SK-N-SH (cell line): ENCODE measurements at regions not wholly inside any gene's neighbourhood (a gene's known extent, or its start where the extent isn't known, plus 50 kb on each side); places are given as distances from the start of the nearest gene placed in this dataset.

Experiments used
- CTCF ChIA-PET: fragments of 300-600, 350-600 bp; formaldehyde crosslinking; extraction: SDS; loops from one replicate; lab custom pipeline; 2021; lab: Yijun Ruan, JAX
- POLR2A ChIA-PET: fragments of 350-600 bp; sonication (Branson Sonifier 250); formaldehyde crosslinking; extraction: SDS; loops from one replicate; lab custom pipeline; 2020; ENCODE audit warnings: antibody characterized with exemption, inconsistent platforms; lab: Yijun Ruan, JAX
- DNase-seq: peaks from one replicate; pipeline ENCODE4 v3.0.0; 2012
- H2AFZ ChIP-seq: fragments of 200-600 bp; sonication (generic); 2 replicates; pipeline ENCODE4 v1.8.1; 2016; ENCODE audit warnings: antibody characterized with exemption, mild to moderate bottlenecking, low read depth
- H3F3A ChIP-seq: fragments of 200-600 bp; sonication (generic); replicated peaks from 2 replicates; pipeline ENCODE3; 2016; ENCODE audit warnings: antibody characterized with exemption, mild to moderate bottlenecking; ENCODE audit not compliant: insufficient read depth
- H3K27ac ChIP-seq, 2 experiments: fragments of 200-500 bp in 1 of 2; fragments of 200-600 bp in 1 of 2; sonication (Bioruptor generic) in 1 of 2; sonication (generic), shearing (Covaris generic) in 1 of 2; 2 replicates each; pipeline versions ENCODE4 v1.5.1 to v1.6.1; 2014 to 2016; ENCODE audit warnings: low read depth in 2 of 2, inconsistent platforms in 1 of 2, low read length in 1 of 2, mild to moderate bottlenecking in 1 of 2, mixed read lengths in 1 of 2
- H3K27me3 ChIP-seq: fragments of 200-600 bp; sonication (generic), shearing (Covaris generic); 2 replicates; pipeline ENCODE4 v1.6.1; 2016; ENCODE audit warnings: mixed run types; ENCODE audit not compliant: insufficient read depth
- H3K36me3 ChIP-seq, 2 experiments: fragments of 200-500 bp in 1 of 2; fragments of 200-600 bp in 1 of 2; sonication (Bioruptor generic) in 1 of 2; sonication (generic) in 1 of 2; replicated peaks in 1 of 2; 2 replicates each; pipeline versions ENCODE3 to v1.5.1; 2014 to 2016; ENCODE audit warnings: low read length in 1 of 2, mild to moderate bottlenecking in 1 of 2; ENCODE audit not compliant: insufficient read depth in 2 of 2, control insufficient read depth in 1 of 2
- H3K4me1 ChIP-seq, 2 experiments: fragments of 200-500 bp in 1 of 2; fragments of 200-600 bp in 1 of 2; sonication (Bioruptor generic) in 1 of 2; sonication (generic), shearing (Covaris generic) in 1 of 2; 2 replicates each; pipeline versions ENCODE4 v1.5.1 to v1.6.1; 2014 to 2016; ENCODE audit warnings: low read depth in 1 of 2, low read length in 1 of 2, mixed run types in 1 of 2; ENCODE audit not compliant: insufficient read depth in 2 of 2, control insufficient read depth in 1 of 2
- H3K4me2 ChIP-seq: fragments of 200-600 bp; sonication (generic), shearing (Covaris generic); 2 replicates; pipeline ENCODE4 v1.6.1; 2017; ENCODE audit warnings: mixed run types
- H3K4me3 ChIP-seq, 2 experiments: fragments of 200-500 bp in 1 of 2; fragments of 200-600 bp in 1 of 2; sonication (Bioruptor generic) in 1 of 2; sonication (generic), shearing (Covaris generic) in 1 of 2; 2 replicates each; pipeline versions ENCODE4 v1.5.1 to v1.8.1; 2014 to 2016; ENCODE audit warnings: low read depth in 2 of 2, inconsistent platforms in 1 of 2, low read length in 1 of 2, mild to moderate bottlenecking in 1 of 2, mixed read lengths in 1 of 2, moderate library complexity in 1 of 2
- H3K79me2 ChIP-seq: fragments of 200-600 bp; sonication (generic); 2 replicates; pipeline ENCODE4 v1.8.1; 2017; ENCODE audit warnings: mild to moderate bottlenecking; ENCODE audit not compliant: insufficient read depth
- H3K9ac ChIP-seq: fragments of 200-600 bp; sonication (generic); 2 replicates; pipeline ENCODE4 v1.6.1; 2017; ENCODE audit warnings: mixed run types
- H3K9me2 ChIP-seq: fragments of 200-600 bp; sonication (generic); 2 replicates; pipeline ENCODE4 v1.6.1; 2017; ENCODE audit warnings: mixed run types
- H3K9me3 ChIP-seq: fragments of 200-600 bp; sonication (generic); 2 replicates; pipeline ENCODE4 v1.6.1; 2017; ENCODE audit warnings: mixed run types, mild to moderate bottlenecking, moderate library complexity
- H4K20me1 ChIP-seq: fragments of 200-600 bp; sonication (generic); 2 replicates; pipeline ENCODE4 v1.6.1; 2017; ENCODE audit warnings: mild to moderate bottlenecking, mixed run types; ENCODE audit not compliant: insufficient read depth
- CHD2 ChIP-seq: fragments of 150-350 bp; IDR thresholded peaks from 2 replicates; pipeline ENCODE4 v1.6.1; 2018; ENCODE audit warnings: low read length; ENCODE audit not compliant: partially characterized antibody
- EP300 ChIP-seq, 2 experiments: IDR thresholded peaks; 2 replicates each; pipeline versions ENCODE4 v1.4.0 to v1.6.1; 2012; ENCODE audit warnings: borderline replicate concordance in 1 of 2, low read depth in 1 of 2, low read length in 1 of 2
- FOXJ3 ChIP-seq: sonication (generic); formaldehyde crosslinking; IDR thresholded peaks from 2 replicates; pipeline ENCODE4 v1.5.1; 2020; ENCODE audit warnings: mild to moderate bottlenecking, missing genetic modification reagents
- FOXM1 ChIP-seq: IDR thresholded peaks from 2 replicates; pipeline ENCODE4 v1.4.0; 2012; ENCODE audit warnings: low read depth, mild to moderate bottlenecking
- JUND ChIP-seq: IDR thresholded peaks from 2 replicates; pipeline ENCODE4 v1.4.0; 2012
- MAX ChIP-seq: IDR thresholded peaks from 2 replicates; pipeline ENCODE4 v1.4.0; 2012; ENCODE audit warnings: low read depth
- MEF2A ChIP-seq: IDR thresholded peaks from 2 replicates; pipeline ENCODE4 v1.4.0; 2012; ENCODE audit warnings: low read depth, borderline replicate concordance
- MXI1 ChIP-seq: IDR thresholded peaks from 2 replicates; pipeline ENCODE4 v1.6.1; 2012; ENCODE audit warnings: mild to moderate bottlenecking, low read depth, low read length, improper control_type of control experiment
- NFIC ChIP-seq: IDR thresholded peaks from 2 replicates; pipeline ENCODE4 v1.4.0; 2012; ENCODE audit warnings: borderline replicate concordance
- NRF1 ChIP-seq: IDR thresholded peaks from 2 replicates; pipeline ENCODE4 v1.6.1; 2012; ENCODE audit warnings: low read depth, mild to moderate bottlenecking, low read length
- REST ChIP-seq: IDR thresholded peaks from 2 replicates; pipeline ENCODE4 v1.6.1; 2012; ENCODE audit warnings: mild to moderate bottlenecking, low read depth, low read length, moderate library complexity
- RFX5 ChIP-seq: IDR thresholded peaks from 2 replicates; pipeline ENCODE4 v1.6.1; 2012; ENCODE audit warnings: mild to moderate bottlenecking, improper control_type of control experiment, low read length
- RXRA ChIP-seq: IDR thresholded peaks from 2 replicates; pipeline ENCODE4 v1.4.0; 2012; ENCODE audit warnings: low read depth, mild to moderate bottlenecking, borderline replicate concordance
- TAF1 ChIP-seq: IDR thresholded peaks from 2 replicates; pipeline ENCODE4 v1.6.1; 2012; ENCODE audit warnings: low read depth, mild to moderate bottlenecking, low read length, moderate library complexity, borderline replicate concordance
- TCF12 ChIP-seq: IDR thresholded peaks from 2 replicates; pipeline ENCODE4 v1.4.0; 2012
- TEAD4 ChIP-seq: IDR thresholded peaks from 2 replicates; pipeline ENCODE4 v1.4.0; 2012; ENCODE audit warnings: mild to moderate bottlenecking, borderline replicate concordance; ENCODE audit not compliant: insufficient read depth
- USF1 ChIP-seq: IDR thresholded peaks from 2 replicates; pipeline ENCODE4 v1.4.0; 2012; ENCODE audit warnings: low read depth, borderline replicate concordance
- YY1 ChIP-seq: IDR thresholded peaks from 2 replicates; pipeline ENCODE4 v1.4.0; 2012; ENCODE audit warnings: low read depth, mild to moderate bottlenecking
- WGBS: methylation state at CpG from one replicate; pipeline ENCODE4 v1.1.6; 2017; ENCODE audit warnings: low lambda C conversion rate; 5-methylcytosine and 5-hydroxymethylcytosine counted together
- TF ChIP-seq, protein P1 (sequence below): IDR thresholded peaks from 2 replicates; pipeline ENCODE4 v1.4.0; 2012; ENCODE audit warnings: low read depth, borderline replicate concordance
- TF ChIP-seq, protein P2 (sequence below): fragments of 150-350 bp; IDR thresholded peaks from 2 replicates; pipeline ENCODE4 v1.6.1; 2016; ENCODE audit warnings: mild to moderate bottlenecking, low read depth, low read length

GRCh38 chr5:2000591-2000990, 117.9 kb upstream of the IRX4 start:
- Histone ChIP-seq H3K79me2 (no peaks in the 10 kb centered on the region), H2AFZ (no peak overlapping the region), H3K4me1 (no peaks in the 10 kb centered on the region), H3K36me3 (no peaks in the 10 kb centered on the region), H3K4me2 (no peak overlapping the region), H3K27me3 (peaks cover 52% of the 10 kb centered on the region), H3K9me2 (no peaks in the 10 kb centered on the region), H3K27ac (no peak overlapping the region), H3F3A (no peaks in the 10 kb centered on the region), H3K9me3 (no peaks in the 10 kb centered on the region), H3K4me3 (no peak overlapping the region), H3K9ac (no peak overlapping the region), H4K20me1 (no peaks in the 10 kb centered on the region)
- WGBS: 3% methylated on average over 6 of the region's 12 CpGs
- DNase-seq: no peak
- TF ChIP-seq TCF12 (no peak), TAF1 (no peak), MAX (no peak), NFIC (no peak), FOXM1 (no peak), NRF1 (no peak), CHD2 (no peak), EP300 (IDR thresholded peaks at IDR 0.05; ENCODE audit: borderline replicate concordance in 1 of 2, low read depth in 1 of 2, low read length in 1 of 2) (no peak), TEAD4 (no peak)
- TF ChIP-seq, protein P1, sequence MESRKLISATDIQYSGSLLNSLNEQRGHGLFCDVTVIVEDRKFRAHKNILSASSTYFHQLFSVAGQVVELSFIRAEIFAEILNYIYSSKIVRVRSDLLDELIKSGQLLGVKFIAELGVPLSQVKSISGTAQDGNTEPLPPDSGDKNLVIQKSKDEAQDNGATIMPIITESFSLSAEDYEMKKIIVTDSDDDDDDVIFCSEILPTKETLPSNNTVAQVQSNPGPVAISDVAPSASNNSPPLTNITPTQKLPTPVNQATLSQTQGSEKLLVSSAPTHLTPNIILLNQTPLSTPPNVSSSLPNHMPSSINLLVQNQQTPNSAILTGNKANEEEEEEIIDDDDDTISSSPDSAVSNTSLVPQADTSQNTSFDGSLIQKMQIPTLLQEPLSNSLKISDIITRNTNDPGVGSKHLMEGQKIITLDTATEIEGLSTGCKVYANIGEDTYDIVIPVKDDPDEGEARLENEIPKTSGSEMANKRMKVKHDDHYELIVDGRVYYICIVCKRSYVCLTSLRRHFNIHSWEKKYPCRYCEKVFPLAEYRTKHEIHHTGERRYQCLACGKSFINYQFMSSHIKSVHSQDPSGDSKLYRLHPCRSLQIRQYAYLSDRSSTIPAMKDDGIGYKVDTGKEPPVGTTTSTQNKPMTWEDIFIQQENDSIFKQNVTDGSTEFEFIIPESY: no peak
- ChIA-PET POLR2A (no interaction called here), CTCF (no interaction called here)

DNA sequence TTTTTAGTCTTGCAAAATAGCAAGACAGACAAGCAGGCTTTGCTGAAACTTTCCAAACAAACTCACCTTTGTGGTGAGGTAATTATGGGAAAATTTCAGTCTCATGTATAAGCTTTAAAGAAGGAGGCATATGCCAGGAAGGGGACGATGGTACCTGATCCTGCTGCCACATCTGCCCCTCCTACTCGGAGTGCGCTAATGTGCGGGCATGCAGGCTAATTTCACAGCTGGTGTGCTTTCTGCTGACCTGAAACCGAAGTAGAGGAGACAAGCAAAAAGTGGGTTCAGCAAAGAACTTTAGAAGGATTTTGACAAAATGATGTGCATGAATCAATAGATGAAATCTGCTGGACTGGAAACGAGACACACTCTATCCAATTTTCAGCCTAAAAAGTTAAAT, 117.1 kb upstream of the IRX4 start:
- Histone ChIP-seq H3K9me2 (no peaks in the 10 kb centered on the region), H3K9ac (no peak overlapping the region), H3K27ac (no peak overlapping the region), H3K4me1 (no peaks in the 10 kb centered on the region), H3K27me3 (peaks cover 44% of the 10 kb centered on the region), H3K9me3 (no peaks in the 10 kb centered on the region), H4K20me1 (no peaks in the 10 kb centered on the region), H2AFZ (no peak overlapping the region), H3K79me2 (no peaks in the 10 kb centered on the region), H3F3A (no peaks in the 10 kb centered on the region), H3K4me2 (no peak overlapping the region), H3K36me3 (no peaks in the 10 kb centered on the region), H3K4me3 (no peak overlapping the region)
- ChIA-PET CTCF (no interaction called here), POLR2A (no interaction called here)
- WGBS: 1% methylated on average over 6 of the region's 6 CpGs
- no peak for DNase-seq
- no peak for TF ChIP-seq CHD2
- no peak for TF ChIP-seq USF1
- TF ChIP-seq YY1: no peak
- TF ChIP-seq RXRA: no peak
- no peak for TF ChIP-seq MEF2A
- TF ChIP-seq, protein P2, sequence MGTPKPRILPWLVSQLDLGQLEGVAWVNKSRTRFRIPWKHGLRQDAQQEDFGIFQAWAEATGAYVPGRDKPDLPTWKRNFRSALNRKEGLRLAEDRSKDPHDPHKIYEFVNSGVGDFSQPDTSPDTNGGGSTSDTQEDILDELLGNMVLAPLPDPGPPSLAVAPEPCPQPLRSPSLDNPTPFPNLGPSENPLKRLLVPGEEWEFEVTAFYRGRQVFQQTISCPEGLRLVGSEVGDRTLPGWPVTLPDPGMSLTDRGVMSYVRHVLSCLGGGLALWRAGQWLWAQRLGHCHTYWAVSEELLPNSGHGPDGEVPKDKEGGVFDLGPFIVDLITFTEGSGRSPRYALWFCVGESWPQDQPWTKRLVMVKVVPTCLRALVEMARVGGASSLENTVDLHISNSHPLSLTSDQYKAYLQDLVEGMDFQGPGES: no peak
- TF ChIP-seq MXI1: no peak
- no peak for TF ChIP-seq JUND
- TF ChIP-seq, protein P1: no peak
- no peak for TF ChIP-seq FOXJ3 (CRISPR knock-in tag)
- no peak for TF ChIP-seq REST
- TF ChIP-seq RFX5: no peak
